Eye (tissue), 1 donor: ENCODE measurements at regions not wholly inside any gene's neighbourhood (a gene's known extent, or its start where the extent isn't known, plus 50 kb on each side); places are given as distances from the start of the nearest gene placed in this dataset.

Experiments
- DNase-seq: peaks from one replicate; pipeline ENCODE4 v3.0.0-alpha.2; 2015

- DNase-seq = no peak
These were observed 280.8 kb downstream of the SEC14L1 start for GRCh38 chr17:77421630-77421972.

GRCh38 chr17:77422104-77422747, 281.5 kb downstream of the SEC14L1 start:
- no peak for DNase-seq

GRCh38 chr17:77422748-77423113, 282.0 kb downstream of the SEC14L1 start:
- no peak for DNase-seq

- DNase-seq = peak; percentile 72
These were observed 283.1 kb downstream of the SEC14L1 start for GRCh38 chr17:77423589-77424451.

- peak; percentile 82 for DNase-seq
These were observed 284.0 kb downstream of the SEC14L1 start for GRCh38 chr17:77424585-77425344.

GRCh38 chr17:77425348-77425747, 284.6 kb downstream of the SEC14L1 start:
- no peak for DNase-seq

- DNase-seq = no peak
These were observed 285.2 kb downstream of the SEC14L1 start for GRCh38 chr17:77425791-77426641.

- DNase-seq = no peak
These were observed 286.1 kb downstream of the SEC14L1 start for GRCh38 chr17:77426676-77427386.

- no peak for DNase-seq
These were observed 286.7 kb downstream of the SEC14L1 start for GRCh38 chr17:77427391-77427991.

- DNase-seq = no peak
These were observed 287.4 kb downstream of the SEC14L1 start for GRCh38 chr17:77428020-77428748.

- no peak for DNase-seq
These were observed 288.1 kb downstream of the SEC14L1 start for GRCh38 chr17:77428749-77429368.

GRCh38 chr17:77429369-77429968, 288.7 kb downstream of the SEC14L1 start:
- DNase-seq = no peak

- DNase-seq = peak; percentile 95
These were observed 289.4 kb downstream of the SEC14L1 start for GRCh38 chr17:77429969-77430752.

- no peak for DNase-seq
These were observed 291.4 kb downstream of the SEC14L1 start for GRCh38 chr17:77432034-77432661.

GRCh38 chr17:77432742-77433141, 292.0 kb downstream of the SEC14L1 start:
- DNase-seq = peak; percentile 59

- DNase-seq = peak; percentile 81
These were observed 292.8 kb downstream of the SEC14L1 start for GRCh38 chr17:77433385-77434135.
